A673 (cell line): ENCODE measurements at regions not wholly inside any gene's neighbourhood (a gene's known extent, or its start where the extent isn't known, plus 50 kb on each side); places are given as distances from the start of the nearest gene placed in this dataset.

ENCODE experiments used
- BruUV-seq: library from RNA; stranded (reverse); fragments of 400-500 nt; replicated peaks from 2 replicates; lab custom pipeline; 2021; lab: Mats Ljungman, UMichigan
- CTCF ChIA-PET: fragments of 300-600 bp; sonication (Branson Sonifier 250); formaldehyde crosslinking; loops from one replicate; lab custom pipeline; 2022; ENCODE audit warnings: antibody characterized with exemption; lab: Charles Lee
- POLR2A ChIA-PET: fragments of 300-600 bp; sonication (Branson Sonifier 250); formaldehyde crosslinking; loops from one replicate; lab custom pipeline; 2022; ENCODE audit warnings: antibody characterized with exemption; ENCODE audit not compliant: low non-redundant PET; lab: Charles Lee
- DNase-seq: peaks from one replicate; pipeline ENCODE4 v3.0.0-alpha.2; 2015; ENCODE audit warnings: low spot score
- H3K27ac ChIP-seq: fragments of 200-600 bp; sonication (generic); 2 replicates; pipeline ENCODE4 v1.5.1; 2016; ENCODE audit warnings: mixed run types, low read depth, mild to moderate bottlenecking, mixed read lengths, antibody characterized with exemption, low read length; ENCODE audit not compliant: poor library complexity, severe bottlenecking
- H3K27me3 ChIP-seq: fragments of 200-600 bp; sonication (generic); replicated peaks from 2 replicates; pipeline ENCODE4 v1.6.1; 2017; ENCODE audit warnings: mixed run types, low read depth, mild to moderate bottlenecking, mixed read lengths, antibody characterized with exemption, low read length; ENCODE audit not compliant: insufficient read depth, poor library complexity
- H3K36me3 ChIP-seq: fragments of 200-600 bp; sonication (generic); 2 replicates; pipeline ENCODE4 v1.6.1; 2016; ENCODE audit warnings: mixed run types, mild to moderate bottlenecking, mixed read lengths, antibody characterized with exemption, low read length; ENCODE audit not compliant: insufficient read depth, poor library complexity, severe bottlenecking
- H3K4me1 ChIP-seq: fragments of 200-600 bp; sonication (generic); 2 replicates; pipeline ENCODE4 v1.6.1; 2017; ENCODE audit warnings: mixed run types, mild to moderate bottlenecking, mixed read lengths, antibody characterized with exemption, low read length; ENCODE audit not compliant: insufficient read depth, poor library complexity, severe bottlenecking
- H3K4me3 ChIP-seq: fragments of 200-600 bp; sonication (generic); 2 replicates; pipeline ENCODE4 v1.5.1; 2016; ENCODE audit warnings: low read depth, mixed run types, mild to moderate bottlenecking, mixed read lengths, low read length; ENCODE audit not compliant: poor library complexity, severe bottlenecking
- H3K9me3 ChIP-seq: fragments of 200-600 bp; sonication (generic); 2 replicates; pipeline ENCODE4 v1.6.1; 2016; ENCODE audit warnings: mixed run types, low read depth, mild to moderate bottlenecking, mixed read lengths, antibody characterized with exemption, low read length; ENCODE audit not compliant: poor library complexity, severe bottlenecking
- EZH2 ChIP-seq: fragments of 200-600 bp; sonication (generic); IDR thresholded peaks from 2 replicates; pipeline ENCODE4 v1.6.1; 2017; ENCODE audit warnings: borderline replicate concordance, low read depth, mild to moderate bottlenecking, mixed read lengths, antibody characterized with exemption, low read length; ENCODE audit not compliant: poor library complexity, severe bottlenecking
- intact Hi-C: fragments of 100-400 bp; cut with micrococcal nuclease; formaldehyde crosslinking; loops from one replicate; pipeline ENCODE4 v1.10.0; 2022; ENCODE audit not compliant: unreplicated experiment
- TF ChIP-seq, protein P1 (sequence below): fragments of 300-800, 200-600 bp; sonication (generic); conservative IDR thresholded peaks from 2 replicates; pipeline ENCODE4 v1.5.1; 2017; ENCODE audit warnings: low read depth, mild to moderate bottlenecking, antibody characterized with exemption, low read length, moderate library complexity, mixed read lengths

DNA sequence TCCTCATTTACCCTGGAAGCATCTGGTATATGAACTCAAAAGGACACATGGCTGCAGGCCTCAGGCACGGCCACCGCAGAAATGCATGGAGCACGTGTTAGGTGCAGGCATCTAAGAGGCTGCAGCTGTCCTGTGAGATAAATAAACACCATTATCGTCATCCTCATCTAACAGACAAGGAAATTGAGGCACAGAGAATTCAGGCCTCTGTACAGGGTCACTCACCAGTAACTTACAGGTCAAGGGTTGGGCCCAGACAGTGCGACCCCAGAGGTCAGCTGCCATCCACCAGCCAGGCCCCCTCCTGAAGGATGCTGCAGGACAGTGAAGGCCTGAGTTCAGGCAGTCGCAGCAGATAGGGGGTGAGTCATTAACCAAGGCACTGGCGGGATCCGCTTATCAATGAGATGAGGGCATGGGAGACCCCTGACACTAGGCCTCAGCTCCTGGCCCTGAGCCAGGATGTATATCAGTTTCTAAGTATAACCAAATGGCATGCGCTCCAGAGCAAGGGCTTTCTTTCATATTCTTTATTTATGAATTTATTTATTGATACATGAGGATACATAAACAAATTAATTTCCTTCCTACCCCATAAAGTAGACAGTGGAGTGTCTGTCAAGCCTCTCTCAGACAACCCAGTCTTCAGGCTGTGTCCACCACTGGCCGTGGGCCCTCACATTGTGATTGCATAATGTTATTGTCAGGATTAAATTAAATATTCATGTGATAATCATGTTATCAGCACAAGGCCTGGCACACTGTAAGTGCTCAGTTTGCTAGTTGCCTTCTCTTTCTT lies 316.9 kb downstream of the QKI start:
- Histone ChIP-seq H3K4me3 (no peak overlapping the region), H3K27ac (no peak overlapping the region), H3K27me3 (no peaks in the 10 kb centered on the region), H3K36me3 (no peaks in the 10 kb centered on the region), H3K9me3 (no peaks in the 10 kb centered on the region), H3K4me1 (peaks cover 10% of the 10 kb centered on the region)
- no TSS peak for BruUV-seq
- POLR2A ChIA-PET: no interaction called here
- intact Hi-C loops: no loop called here
- CTCF ChIA-PET: no interaction called here
- TF ChIP-seq, protein P1, sequence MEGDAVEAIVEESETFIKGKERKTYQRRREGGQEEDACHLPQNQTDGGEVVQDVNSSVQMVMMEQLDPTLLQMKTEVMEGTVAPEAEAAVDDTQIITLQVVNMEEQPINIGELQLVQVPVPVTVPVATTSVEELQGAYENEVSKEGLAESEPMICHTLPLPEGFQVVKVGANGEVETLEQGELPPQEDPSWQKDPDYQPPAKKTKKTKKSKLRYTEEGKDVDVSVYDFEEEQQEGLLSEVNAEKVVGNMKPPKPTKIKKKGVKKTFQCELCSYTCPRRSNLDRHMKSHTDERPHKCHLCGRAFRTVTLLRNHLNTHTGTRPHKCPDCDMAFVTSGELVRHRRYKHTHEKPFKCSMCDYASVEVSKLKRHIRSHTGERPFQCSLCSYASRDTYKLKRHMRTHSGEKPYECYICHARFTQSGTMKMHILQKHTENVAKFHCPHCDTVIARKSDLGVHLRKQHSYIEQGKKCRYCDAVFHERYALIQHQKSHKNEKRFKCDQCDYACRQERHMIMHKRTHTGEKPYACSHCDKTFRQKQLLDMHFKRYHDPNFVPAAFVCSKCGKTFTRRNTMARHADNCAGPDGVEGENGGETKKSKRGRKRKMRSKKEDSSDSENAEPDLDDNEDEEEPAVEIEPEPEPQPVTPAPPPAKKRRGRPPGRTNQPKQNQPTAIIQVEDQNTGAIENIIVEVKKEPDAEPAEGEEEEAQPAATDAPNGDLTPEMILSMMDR: no peak
- TF ChIP-seq EZH2: no peak
- no peak for DNase-seq

DNA sequence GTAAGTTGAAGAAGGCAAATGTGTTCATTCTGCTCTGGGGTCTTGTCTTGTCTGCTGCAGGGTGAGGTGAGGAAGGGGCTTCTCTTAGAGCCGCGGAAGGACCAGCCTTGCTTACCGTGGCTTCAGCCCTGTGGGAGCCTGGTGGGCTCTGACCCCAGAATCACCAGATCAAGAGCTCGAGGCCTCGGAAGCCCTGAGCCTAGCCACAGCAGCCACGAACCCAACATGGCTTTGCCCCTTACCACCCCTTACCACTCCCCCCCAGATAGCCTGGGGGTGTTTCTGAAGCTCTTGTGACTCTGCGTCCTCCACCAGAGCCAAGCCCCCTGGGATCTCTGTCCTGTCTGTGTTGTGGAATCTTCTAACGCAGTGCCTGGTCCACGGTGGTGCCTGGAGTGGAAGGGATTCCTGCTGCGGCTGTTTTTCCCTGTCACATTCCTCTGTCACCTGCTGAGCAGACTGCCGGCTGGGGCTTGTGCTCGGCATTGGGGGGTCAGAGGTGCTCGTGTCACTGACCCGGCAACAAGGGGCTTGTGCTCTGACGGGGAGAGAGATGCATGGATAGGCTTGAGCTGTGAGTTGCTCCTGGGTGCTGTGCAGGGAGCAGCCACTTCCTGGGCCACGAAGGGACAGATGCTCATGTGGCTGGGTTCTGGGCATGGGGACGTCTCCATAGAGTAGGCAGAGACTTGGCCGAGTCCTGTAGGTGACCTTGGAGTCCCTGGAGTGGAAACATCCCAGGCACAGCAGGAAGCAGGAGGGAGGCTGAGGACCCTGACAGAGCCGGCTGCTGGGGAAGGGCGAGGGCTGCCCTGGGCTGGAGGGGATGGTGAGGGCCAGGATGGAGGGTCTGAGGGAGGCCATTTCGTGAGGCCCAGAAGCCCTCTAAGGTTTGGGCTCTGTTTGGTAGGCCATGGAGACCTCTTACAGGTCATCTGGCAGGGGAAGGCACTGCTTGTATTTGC lies 316.0 kb downstream of the QKI start:
- H3K27ac ChIP-seq: no peak overlapping the region
- no peaks in the 10 kb centered on the region for H3K36me3 ChIP-seq
- TF ChIP-seq EZH2: no peak
- TF ChIP-seq, protein P1: no peak
- ChIA-PET CTCF (no interaction called here), POLR2A (no interaction called here)
- no TSS peak for BruUV-seq
- H3K27me3 ChIP-seq: no peaks in the 10 kb centered on the region
- no peak for DNase-seq
- intact Hi-C loops: no loop called here
- peaks cover 10% of the 10 kb centered on the region for H3K4me1 ChIP-seq
- no peaks in the 10 kb centered on the region for H3K9me3 ChIP-seq
- H3K4me3 ChIP-seq: no peak overlapping the region

DNA sequence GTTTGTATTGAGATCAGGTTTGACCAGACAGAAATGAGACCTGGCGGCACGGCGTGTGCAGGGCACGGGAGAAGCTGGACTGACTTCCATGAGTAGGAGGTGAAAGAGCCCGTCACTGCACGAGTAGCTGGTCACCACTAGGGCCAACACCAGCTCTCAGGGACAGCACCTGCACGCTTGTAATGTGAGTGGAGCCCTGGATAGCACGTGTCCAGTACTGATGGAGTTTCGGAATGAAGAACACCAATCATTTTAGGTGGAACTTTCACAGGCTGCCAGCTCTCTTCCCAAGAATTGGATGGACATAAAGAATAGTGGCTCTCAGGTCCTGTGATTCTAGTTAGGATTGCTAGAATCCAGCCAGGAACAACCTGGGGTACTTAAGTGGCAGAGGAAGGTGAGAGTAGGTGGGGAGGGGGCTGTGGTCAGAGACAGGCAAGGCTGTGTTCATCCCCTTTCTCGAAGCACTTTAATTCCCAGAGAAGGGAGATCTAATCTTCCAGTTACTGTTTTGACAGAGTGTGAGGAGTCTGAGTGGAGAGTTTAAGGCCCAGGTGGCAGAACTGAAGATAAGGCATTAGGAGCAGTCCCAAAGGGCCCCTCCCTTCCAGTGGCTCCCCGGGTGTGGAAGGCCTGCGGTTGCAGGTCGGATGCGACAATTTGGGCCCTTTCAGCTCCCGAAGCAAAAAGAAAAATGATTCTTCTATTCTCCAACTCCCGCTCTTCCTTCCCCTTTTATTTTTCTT lies 314.8 kb downstream of the QKI start:
- H3K27ac ChIP-seq: no peak overlapping the region
- H3K4me3 ChIP-seq: no peak overlapping the region
- peaks cover 10% of the 10 kb centered on the region for H3K4me1 ChIP-seq
- H3K9me3 ChIP-seq: no peaks in the 10 kb centered on the region
- intact Hi-C loops: no loop called here
- no TSS peak for BruUV-seq
- no peak for DNase-seq
- POLR2A ChIA-PET: no interaction called here
- CTCF ChIA-PET: no interaction called here
- H3K27me3 ChIP-seq: no peaks in the 10 kb centered on the region
- TF ChIP-seq EZH2: no peak
- no peaks in the 10 kb centered on the region for H3K36me3 ChIP-seq
